DND-41 (cell line): ENCODE measurements at regions not wholly inside any gene's neighbourhood (a gene's known extent, or its start where the extent isn't known, plus 50 kb on each side); places are given as distances from the start of the nearest gene placed in this dataset.

Experiments
- ATAC-seq: fragments of 200-7000 bp; cut with Tn5 transposase; 3 replicates; pipeline ENCODE4 v1.9.1; 2021; ENCODE audit warnings: low read depth; ENCODE audit not compliant: insufficient read depth
- DNase-seq: peaks from one replicate; pipeline ENCODE4 v3.0.0-alpha.2; 2020
- H2AFZ ChIP-seq: 2 replicates; pipeline ENCODE4 v1.6.0; 2012; ENCODE audit warnings: low read depth, low read length
- H3K27ac ChIP-seq: 2 replicates; pipeline ENCODE4 v1.5.1; 2012; ENCODE audit warnings: low read length, inconsistent platforms
- H3K27me3 ChIP-seq: fragments of 200-600 bp; sonication (generic); 2 replicates; pipeline ENCODE4 v1.6.0; 2012; ENCODE audit warnings: low read length, mild to moderate bottlenecking, inconsistent platforms; ENCODE audit not compliant: insufficient read depth, poor library complexity
- H3K36me3 ChIP-seq: 2 replicates; pipeline ENCODE4 v1.5.1; 2012; ENCODE audit warnings: low read length, inconsistent platforms; ENCODE audit not compliant: insufficient read depth
- H3K4me1 ChIP-seq: 2 replicates; pipeline ENCODE4 v1.5.1; 2012; ENCODE audit warnings: mild to moderate bottlenecking, low read length; ENCODE audit not compliant: insufficient read depth
- H3K4me2 ChIP-seq: 2 replicates; pipeline ENCODE4 v1.6.0; 2012; ENCODE audit warnings: mild to moderate bottlenecking, moderate library complexity, low read length, inconsistent platforms; ENCODE audit not compliant: insufficient read depth
- H3K4me3 ChIP-seq, 2 experiments: fragments of 200-600 bp in 1 of 2; shearing (Covaris generic) in 1 of 2; 2 replicates each; pipeline ENCODE4 v1.5.1; 2012 to 2016; ENCODE audit warnings: inconsistent platforms in 2 of 2, low read length in 2 of 2, mild to moderate bottlenecking in 2 of 2, low read depth in 1 of 2, moderate library complexity in 1 of 2
- H3K79me2 ChIP-seq: 2 replicates; pipeline ENCODE4 v1.6.0; 2012; ENCODE audit warnings: low read length, inconsistent platforms; ENCODE audit not compliant: insufficient read depth
- H3K9ac ChIP-seq: 2 replicates; pipeline ENCODE4 v1.6.0; 2012; ENCODE audit warnings: low read depth, mild to moderate bottlenecking, inconsistent platforms, low read length, moderate library complexity
- H3K9me3 ChIP-seq: 2 replicates; pipeline ENCODE4 v1.5.1; 2012; ENCODE audit warnings: low read length, moderate library complexity, mild to moderate bottlenecking, inconsistent platforms; ENCODE audit not compliant: insufficient read depth, severe bottlenecking
- H4K20me1 ChIP-seq: 2 replicates; pipeline ENCODE4 v1.6.0; 2012; ENCODE audit warnings: low read length; ENCODE audit not compliant: insufficient read depth
- EZH2 ChIP-seq: IDR thresholded peaks from 3 replicates; pipeline ENCODE4 v1.6.1; 2012; ENCODE audit warnings: borderline replicate concordance, low read depth, mild to moderate bottlenecking, moderate library complexity, low read length, inconsistent platforms; ENCODE audit not compliant: severe bottlenecking
- TF ChIP-seq, protein P1 (sequence below): IDR thresholded peaks from 2 replicates; pipeline ENCODE4 v1.5.1; 2012; ENCODE audit warnings: borderline replicate concordance, low read length, moderate library complexity, mild to moderate bottlenecking; ENCODE audit not compliant: poor library complexity, severe bottlenecking; ENCODE audit errors: extremely low read depth

DNA sequence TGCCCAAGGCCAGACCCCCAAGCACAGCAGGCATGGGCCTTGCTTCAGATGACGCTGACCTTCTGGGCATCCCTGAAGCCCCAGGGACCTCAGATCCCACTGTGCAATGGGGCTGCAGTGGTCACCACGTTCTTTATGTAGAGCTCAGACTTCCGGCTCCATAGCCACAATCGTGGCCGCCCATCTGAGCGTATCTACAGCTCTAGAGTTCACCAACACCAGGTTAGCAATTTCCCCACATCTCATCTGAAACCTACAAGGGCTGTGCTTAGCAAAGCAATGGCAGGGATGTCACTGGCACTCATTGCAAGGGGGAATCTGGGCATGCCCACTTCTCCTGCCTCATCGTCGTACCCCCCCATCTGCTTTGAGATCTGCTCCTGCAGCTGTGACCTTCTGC lies 384.4 kb upstream of the TSHZ3 start:
- H3K4me2 ChIP-seq = no peak overlapping the region
- H2AFZ ChIP-seq = no peak overlapping the region
- no peaks in the 10 kb centered on the region for H3K79me2 ChIP-seq
- H3K4me3 ChIP-seq = no peak overlapping the region
- no peaks in the 10 kb centered on the region for H3K9me3 ChIP-seq
- ATAC-seq (no peak), DNase-seq (no peak)
- TF ChIP-seq, protein P1, sequence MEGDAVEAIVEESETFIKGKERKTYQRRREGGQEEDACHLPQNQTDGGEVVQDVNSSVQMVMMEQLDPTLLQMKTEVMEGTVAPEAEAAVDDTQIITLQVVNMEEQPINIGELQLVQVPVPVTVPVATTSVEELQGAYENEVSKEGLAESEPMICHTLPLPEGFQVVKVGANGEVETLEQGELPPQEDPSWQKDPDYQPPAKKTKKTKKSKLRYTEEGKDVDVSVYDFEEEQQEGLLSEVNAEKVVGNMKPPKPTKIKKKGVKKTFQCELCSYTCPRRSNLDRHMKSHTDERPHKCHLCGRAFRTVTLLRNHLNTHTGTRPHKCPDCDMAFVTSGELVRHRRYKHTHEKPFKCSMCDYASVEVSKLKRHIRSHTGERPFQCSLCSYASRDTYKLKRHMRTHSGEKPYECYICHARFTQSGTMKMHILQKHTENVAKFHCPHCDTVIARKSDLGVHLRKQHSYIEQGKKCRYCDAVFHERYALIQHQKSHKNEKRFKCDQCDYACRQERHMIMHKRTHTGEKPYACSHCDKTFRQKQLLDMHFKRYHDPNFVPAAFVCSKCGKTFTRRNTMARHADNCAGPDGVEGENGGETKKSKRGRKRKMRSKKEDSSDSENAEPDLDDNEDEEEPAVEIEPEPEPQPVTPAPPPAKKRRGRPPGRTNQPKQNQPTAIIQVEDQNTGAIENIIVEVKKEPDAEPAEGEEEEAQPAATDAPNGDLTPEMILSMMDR = no peak
- TF ChIP-seq EZH2 = no peak
- H4K20me1 ChIP-seq = no peaks in the 10 kb centered on the region
- H3K27me3 ChIP-seq = peaks cover 5% of the 10 kb centered on the region
- no peak overlapping the region for H3K9ac ChIP-seq
- no peaks in the 10 kb centered on the region for H3K36me3 ChIP-seq
- H3K4me1 ChIP-seq = no peaks in the 10 kb centered on the region
- H3K27ac ChIP-seq = no peak overlapping the region

DNA sequence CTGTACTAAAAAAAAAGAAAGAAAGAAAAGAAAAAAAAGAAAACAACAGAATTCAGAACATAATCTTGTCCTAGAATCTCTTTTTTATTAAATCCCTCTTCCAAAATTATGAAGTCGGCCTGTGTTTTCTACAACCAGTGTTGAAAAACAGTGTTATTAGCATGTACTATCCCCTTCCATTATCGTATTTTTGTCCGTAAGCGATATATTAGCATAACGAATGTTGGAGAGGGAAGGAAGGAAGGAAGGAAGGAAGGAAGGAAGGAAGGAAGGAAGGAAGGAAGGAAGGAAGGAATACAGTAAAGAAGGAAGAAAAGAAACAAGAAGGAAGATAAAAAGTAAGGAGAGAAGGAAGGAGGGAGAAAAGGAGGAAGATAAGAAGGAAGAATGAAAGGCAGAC lies 393.0 kb upstream of the TSHZ3 start:
- DNase-seq (no peak), ATAC-seq (no peak)
- no peak overlapping the region for H3K4me3 ChIP-seq
- H3K4me2 ChIP-seq = no peak overlapping the region
- H3K27ac ChIP-seq = no peak overlapping the region
- no peaks in the 10 kb centered on the region for H3K9me3 ChIP-seq
- H4K20me1 ChIP-seq = no peaks in the 10 kb centered on the region
- no peaks in the 10 kb centered on the region for H3K4me1 ChIP-seq
- no peaks in the 10 kb centered on the region for H3K27me3 ChIP-seq
- no peak overlapping the region for H2AFZ ChIP-seq
- H3K9ac ChIP-seq = no peak overlapping the region
- no peaks in the 10 kb centered on the region for H3K36me3 ChIP-seq
- no peaks in the 10 kb centered on the region for H3K79me2 ChIP-seq
- TF ChIP-seq, protein P1 = no peak
- no peak for TF ChIP-seq EZH2

DNA sequence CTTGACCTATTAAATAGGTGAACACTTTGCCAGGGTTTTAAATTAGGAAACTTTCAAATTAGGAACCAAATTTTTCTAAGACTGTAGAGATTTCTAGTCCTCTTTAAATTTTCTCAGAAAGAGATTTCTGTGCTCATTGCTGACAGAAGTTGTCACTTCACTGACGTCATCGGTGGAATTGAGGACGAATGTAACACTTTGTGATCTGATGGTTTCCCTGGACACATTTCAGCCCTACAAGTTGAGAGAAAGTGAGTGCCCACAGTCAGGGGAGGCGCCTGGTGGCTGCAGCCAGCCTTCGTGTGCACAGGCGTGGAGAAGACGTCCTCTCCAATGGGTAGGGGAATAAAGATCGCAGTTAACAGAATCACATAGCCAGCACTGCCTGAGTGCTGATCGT lies 396.5 kb upstream of the TSHZ3 start:
- no peak for ATAC-seq

More for the DNA sequence above, 396.5 kb upstream of the TSHZ3 start:
- no peak overlapping the region for H2AFZ ChIP-seq
- H4K20me1 ChIP-seq = no peaks in the 10 kb centered on the region
- no peak overlapping the region for H3K27ac ChIP-seq
- no peaks in the 10 kb centered on the region for H3K36me3 ChIP-seq
- DNase-seq = no peak
- no peaks in the 10 kb centered on the region for H3K4me1 ChIP-seq
- no peak overlapping the region for H3K4me2 ChIP-seq
- H3K27me3 ChIP-seq = no peaks in the 10 kb centered on the region
- no peaks in the 10 kb centered on the region for H3K79me2 ChIP-seq
- no peak for TF ChIP-seq EZH2
- TF ChIP-seq, protein P1 = no peak
- no peak overlapping the region for H3K9ac ChIP-seq
- no peak overlapping the region for H3K4me3 ChIP-seq
- no peaks in the 10 kb centered on the region for H3K9me3 ChIP-seq
